HK-2 (cell line): ENCODE measurements at regions not wholly inside any gene's neighbourhood (a gene's known extent, or its start where the extent isn't known, plus 50 kb on each side); places are given as distances from the start of the nearest gene placed in this dataset.
"Not testable (repeated sequence)": the region's sequence is repeated elsewhere in the genome, so short reads cannot be mapped to it uniquely, and the experiment has no call there.

ENCODE experiments used
- DNase-seq: peaks from one replicate; pipeline ENCODE4 v3.0.0-alpha.2; 2018; ENCODE audit not compliant: unreplicated experiment

DNA sequence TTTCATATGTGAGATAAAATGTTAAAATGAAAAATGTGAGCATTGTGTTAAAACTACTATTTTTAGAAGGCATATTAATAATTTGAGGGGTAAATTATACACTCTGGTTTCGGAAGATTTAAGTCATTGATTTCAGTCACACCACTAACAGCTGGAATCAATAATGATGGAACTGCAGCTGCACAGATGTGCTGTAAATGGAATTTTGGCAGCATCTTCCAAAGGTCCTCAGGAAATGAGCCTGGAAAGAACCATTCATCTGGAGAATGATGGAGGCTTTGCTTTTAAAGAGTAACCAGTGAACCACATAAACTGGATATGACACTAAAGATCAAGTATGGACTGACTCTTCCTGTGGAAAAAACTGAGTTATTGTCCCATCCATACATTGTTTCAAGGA is 759.0 kb upstream of the EPHA5 start:
- DNase-seq: no peak

GRCh38 chr4:66416425-66416824 is 746.1 kb upstream of the EPHA5 start:
- no peak for DNase-seq

GRCh38 chr4:66404141-66404540 is 733.9 kb upstream of the EPHA5 start:
- DNase-seq: no peak

DNA sequence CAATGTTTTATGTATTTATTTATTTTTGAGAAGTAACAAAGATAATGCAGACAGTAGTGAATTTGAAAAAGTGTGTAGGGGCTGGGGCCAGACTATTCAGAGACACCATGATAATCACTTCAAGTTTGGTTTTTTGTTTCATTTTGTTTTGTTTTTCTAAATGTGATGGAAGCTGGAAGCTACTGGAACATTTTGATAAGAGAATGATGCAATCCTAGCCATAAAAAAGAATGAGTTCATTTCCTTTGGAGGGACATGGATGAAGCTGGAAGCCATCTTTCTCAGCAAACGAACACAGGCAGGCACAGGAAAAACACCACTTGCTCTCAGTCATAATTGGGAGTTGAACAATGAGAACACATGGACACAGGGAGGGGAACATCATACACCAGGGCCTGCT is 706.6 kb upstream of the EPHA5 start:
- DNase-seq: no peak

DNA sequence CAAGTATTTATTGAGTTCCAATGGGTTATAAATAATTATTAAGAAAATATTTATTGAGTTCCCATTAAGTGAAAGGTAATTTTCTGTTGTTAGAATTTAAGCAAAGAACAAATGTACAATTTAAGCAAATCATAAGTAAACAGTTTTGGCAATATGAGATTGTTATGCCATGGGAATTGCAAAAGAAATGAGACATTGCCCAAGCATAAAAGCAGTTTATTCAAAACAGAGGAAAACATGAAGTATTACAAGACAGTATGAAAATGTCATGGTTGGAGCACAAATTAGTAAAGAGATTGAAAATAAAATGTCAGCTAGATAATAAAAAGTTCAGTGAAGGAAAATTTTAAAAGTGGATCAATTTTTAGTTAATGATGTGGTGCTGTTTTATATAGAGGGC is 706.1 kb upstream of the EPHA5 start:
- DNase-seq: no peak

GRCh38 chr4:66373268-66373667 is 703.0 kb upstream of the EPHA5 start:
- no peak for DNase-seq

- no peak for DNase-seq
Observed at GRCh38 chr4:66372706-66373105, 702.4 kb upstream of the EPHA5 start.

DNA sequence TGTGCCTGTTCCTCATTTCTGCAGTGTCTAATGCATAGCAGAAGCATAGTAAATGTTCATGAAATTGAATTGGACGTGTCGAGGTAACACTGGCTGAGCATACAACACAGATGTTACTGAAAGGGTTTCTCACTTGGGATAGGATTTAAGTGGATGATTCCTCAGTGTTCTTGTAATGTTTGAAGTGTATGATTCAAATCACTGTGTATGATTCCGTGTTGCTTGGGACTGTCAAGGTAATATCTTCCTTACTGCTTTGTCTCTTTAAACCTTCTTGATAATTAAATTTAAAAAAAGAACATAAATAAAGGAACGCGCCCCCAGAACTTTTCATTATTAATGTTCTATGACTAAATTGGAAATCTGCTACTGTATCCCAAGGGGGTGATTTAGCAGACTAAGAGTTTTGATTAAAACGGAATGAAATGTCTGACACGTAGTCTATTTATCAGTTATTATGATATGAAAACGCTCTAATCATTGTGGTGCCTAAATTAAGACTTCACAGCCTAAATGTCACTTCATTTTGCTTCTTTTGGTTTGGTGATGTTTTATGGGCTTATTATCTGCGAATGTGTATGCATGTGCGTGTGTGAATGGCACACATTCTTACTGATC is 696.9 kb upstream of the EPHA5 start:
- DNase-seq: no peak

DNA sequence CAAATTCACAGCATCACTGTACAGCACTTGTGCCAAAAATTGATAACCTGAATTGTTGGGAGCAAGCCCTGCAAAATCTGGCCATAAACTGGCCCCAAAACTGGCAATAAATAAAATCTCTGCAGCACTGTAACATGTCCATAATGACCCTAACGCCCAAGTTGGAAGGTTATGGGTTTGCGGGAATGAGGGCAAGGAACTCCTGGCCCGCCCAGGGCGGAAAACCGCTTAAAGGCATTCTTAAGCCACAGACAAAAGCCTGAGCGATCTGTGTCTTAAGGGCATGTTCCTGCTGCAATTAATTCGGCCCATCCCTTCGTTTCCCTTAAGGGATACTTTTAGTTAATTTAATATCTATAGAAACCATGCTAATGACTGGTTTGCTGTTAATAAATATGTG is 690.1 kb upstream of the EPHA5 start:
- DNase-seq: not testable (repeated sequence)

- DNase-seq: no peak
Observed at GRCh38 chr4:66357316-66357715, 687.0 kb upstream of the EPHA5 start.

- no peak for DNase-seq
Observed at GRCh38 chr4:66355328-66355727, 685.0 kb upstream of the EPHA5 start.

DNA sequence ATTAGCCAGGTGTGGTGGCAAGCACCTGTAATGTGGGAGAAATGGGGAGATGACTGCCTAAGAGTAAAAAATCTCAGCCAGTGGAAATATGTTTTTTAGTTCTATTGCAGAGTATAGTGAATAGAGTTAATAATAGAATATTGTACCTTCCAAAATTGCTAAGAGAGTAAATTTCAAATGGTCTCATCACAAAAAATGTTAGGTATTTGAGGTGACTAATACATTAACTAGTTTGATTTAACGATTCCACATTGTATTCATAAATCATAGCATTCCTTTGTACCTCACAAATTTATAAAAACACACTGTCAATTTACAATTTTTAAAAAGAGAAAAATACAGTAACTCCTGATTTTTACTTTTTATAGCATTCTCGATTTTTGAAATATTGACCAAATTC is 681.5 kb upstream of the EPHA5 start:
- DNase-seq: no peak

GRCh38 chr4:66340286-66340893 is 670.1 kb upstream of the EPHA5 start:
- no peak for DNase-seq

- no peak for DNase-seq
Observed at GRCh38 chr4:66339007-66339406, 668.7 kb upstream of the EPHA5 start.

DNA sequence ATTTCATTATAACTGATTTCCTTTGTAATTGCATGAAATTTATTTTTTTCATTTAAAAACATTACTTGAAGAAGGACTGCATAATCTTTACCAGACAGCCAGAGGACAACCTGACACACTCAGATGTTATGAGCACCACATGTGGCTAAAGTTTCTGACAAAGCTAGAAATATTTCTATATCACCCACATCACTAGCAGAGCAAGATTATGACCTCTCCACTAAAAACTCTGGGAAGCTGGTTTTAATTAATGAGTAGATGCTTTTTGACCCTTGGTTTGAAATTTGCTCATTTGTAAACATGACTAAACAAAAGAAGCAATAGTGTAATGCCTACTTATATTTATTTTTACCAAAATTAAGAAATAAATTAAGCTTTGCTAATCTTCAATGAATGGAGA is 661.5 kb upstream of the EPHA5 start:
- no peak for DNase-seq

GRCh38 chr4:66330125-66330524 is 659.8 kb upstream of the EPHA5 start:
- DNase-seq: no peak

GRCh38 chr4:66328803-66329574 is 658.7 kb upstream of the EPHA5 start:
- DNase-seq: no peak

DNA sequence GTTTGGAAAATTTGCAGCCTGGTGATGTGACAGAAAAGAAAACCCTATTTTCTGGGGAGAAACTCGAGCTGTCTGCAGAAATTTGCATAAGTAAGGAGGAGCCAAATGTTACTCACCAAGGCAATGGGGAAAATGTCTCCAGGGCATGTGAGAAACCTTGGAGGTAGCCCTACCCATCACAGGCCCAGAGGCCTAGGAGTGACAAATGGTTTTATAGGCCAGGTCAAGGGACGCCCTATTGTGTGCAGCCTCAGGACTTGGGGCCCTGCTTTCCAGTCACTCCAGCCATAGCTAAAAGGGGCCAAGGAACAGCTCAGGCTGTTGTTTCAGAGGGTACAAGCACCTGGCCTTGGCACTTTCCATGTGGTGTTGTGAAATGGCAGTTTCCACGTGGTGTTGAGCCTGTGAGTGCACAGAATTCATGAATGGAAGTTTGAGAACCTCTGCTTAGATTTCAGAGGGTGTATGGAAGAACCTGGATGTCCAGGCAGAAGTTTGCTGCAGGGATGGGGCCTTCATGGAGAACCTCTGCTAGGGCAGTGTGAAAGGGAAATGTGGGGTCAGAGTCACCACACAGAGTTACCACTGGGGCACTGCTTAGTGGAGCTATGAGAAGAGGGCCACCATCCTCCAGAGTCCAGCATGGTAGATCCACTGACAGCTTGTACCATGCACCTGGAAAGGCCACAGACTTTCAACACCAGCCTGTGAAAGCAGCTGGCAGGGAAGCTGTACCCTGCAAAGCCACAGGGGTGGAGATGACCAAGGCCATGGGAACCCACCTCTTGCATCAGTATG is 637.6 kb upstream of the EPHA5 start:
- DNase-seq: no peak

GRCh38 chr4:66300336-66300934 is 630.1 kb upstream of the EPHA5 start:
- DNase-seq: no peak

DNA sequence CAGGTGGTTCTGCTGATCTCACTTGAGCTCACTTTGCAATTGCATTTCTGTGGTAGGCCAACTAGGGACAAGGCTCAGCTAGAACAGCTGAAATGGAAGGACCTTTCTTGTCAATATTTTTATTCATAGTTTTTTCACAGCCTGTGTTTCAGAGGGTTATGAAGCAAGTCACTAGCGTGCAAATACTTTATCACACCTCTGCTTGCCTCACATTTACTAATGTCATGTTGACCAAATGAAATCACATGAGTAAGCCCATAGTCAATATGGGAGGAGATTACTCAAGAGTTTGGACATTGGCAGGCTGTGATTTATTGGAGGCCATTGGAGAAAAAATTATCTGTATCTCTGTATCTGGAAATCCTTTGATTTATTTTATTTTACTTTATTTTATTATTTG is 628.3 kb upstream of the EPHA5 start:
- no peak for DNase-seq

DNA sequence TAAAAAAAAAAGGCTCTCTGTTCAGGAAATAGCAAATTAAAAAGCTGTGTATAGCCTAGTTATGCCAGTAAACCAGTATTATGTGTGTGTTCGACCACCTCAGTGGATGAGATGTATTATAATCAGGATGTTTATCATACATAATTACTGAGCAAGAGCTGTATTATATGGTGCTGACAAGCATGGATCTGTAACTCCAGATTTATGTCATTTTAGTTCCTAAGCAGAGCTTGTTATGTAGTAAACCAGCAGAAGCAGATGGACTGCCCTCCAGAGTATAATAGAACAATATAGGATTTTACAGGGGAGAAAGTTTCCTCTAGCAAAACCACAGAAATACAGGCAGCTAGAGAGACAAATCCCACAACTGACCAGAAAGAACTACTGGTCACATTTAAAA is 627.4 kb upstream of the EPHA5 start:
- DNase-seq: no peak

GRCh38 chr4:66294638-66295037 is 624.3 kb upstream of the EPHA5 start:
- DNase-seq: no peak
